ENCODE measurements at regions not wholly inside any gene's neighbourhood (a gene's known extent, or its start where the extent isn't known, plus 50 kb on each side); places are given as distances from the start of the nearest gene placed in this dataset.

GRCh38 chr15:81074773-81075172 is 59.3 kb upstream of the CFAP161 start:
- H3K36me3 Mint-ChIP-seq (ENCODE audit: insufficient read depth) = no peaks in the 10 kb centered on the region
- H3K27me3 Mint-ChIP-seq = peaks cover 19 to 36% of the 10 kb centered on the region in 2 donors
- H3K4me3 Mint-ChIP-seq = no peak overlapping the region
- ATAC-seq (replicated peaks) (no peak), DNase-seq (no peak)
- no peaks in the 10 kb centered on the region for H3K4me1 Mint-ChIP-seq (ENCODE audit: low read depth in 2 of 2)
- H3K27ac Mint-ChIP-seq = no peak overlapping the region
- no peaks in the 10 kb centered on the region for H3K9me3 Mint-ChIP-seq

- Mint-ChIP-seq H3K27ac (no peak overlapping the region), H3K36me3 (ENCODE audit: insufficient read depth) (no peaks in the 10 kb centered on the region)
Measured at GRCh38 chr15:81075272-81075671, 58.8 kb upstream of the CFAP161 start.

DNA sequence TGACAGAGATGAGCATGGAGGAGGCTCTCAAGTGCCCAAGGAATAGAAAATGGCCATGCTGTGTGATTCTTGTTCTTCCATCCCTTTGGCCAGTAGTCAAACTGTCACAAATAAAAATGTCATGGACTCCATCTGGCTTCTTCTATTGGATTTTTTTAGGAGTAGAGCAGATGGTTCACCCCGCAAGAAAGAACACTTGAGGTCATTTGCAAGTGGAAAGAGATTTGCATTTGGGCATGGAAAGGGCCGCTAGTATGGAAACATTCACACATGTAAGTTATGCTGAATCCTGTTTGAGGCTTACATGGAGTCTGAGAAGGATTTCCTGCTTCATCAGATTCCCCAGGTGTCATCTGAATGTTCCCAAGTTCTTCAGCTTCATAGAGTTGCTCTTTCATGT is 53.1 kb upstream of the CFAP161 start:
- peaks cover 7% of the 10 kb centered on the region in 2 donors for H3K27me3 Mint-ChIP-seq
- ATAC-seq (replicated peaks) = no peak
- no peaks in the 10 kb centered on the region for H3K9me3 Mint-ChIP-seq
- H3K36me3 Mint-ChIP-seq (ENCODE audit: insufficient read depth) = no peaks in the 10 kb centered on the region
- no peak overlapping the region for H3K27ac Mint-ChIP-seq
- no peak overlapping the region for H3K4me3 Mint-ChIP-seq
- H3K4me1 Mint-ChIP-seq (ENCODE audit: low read depth in 2 of 2) = no peaks in the 10 kb centered on the region
- no peak for DNase-seq

More at GRCh38 chr15:81075272-81075671, 58.8 kb upstream of the CFAP161 start:
- Mint-ChIP-seq H3K4me1 (ENCODE audit: low read depth in 2 of 2) (no peaks in the 10 kb centered on the region), H3K9me3 (no peaks in the 10 kb centered on the region), H3K27me3 (peaks cover 19 to 31% of the 10 kb centered on the region in 2 donors), H3K4me3 (no peak overlapping the region)
- DNase-seq = no peak
- ATAC-seq (replicated peaks) = no peak

DNA sequence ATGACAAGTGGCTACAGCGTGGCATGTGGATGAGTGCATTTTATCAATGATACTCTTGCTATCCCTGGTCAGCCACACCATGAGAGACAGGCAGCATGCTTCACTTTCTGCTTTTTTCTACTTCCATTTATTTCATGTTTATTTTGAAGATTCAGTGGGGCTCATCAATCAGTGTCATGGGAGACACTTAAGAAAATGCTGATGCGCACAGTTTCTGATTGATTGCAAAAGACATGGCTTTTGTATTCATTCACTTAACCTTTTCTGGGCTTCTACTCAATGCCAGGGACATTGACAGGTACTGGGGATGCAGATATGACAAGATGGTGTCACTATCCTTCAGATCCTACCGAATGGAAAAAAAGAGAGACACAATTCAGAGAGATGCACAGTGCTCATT is 50.9 kb upstream of the CFAP161 start:
- H3K4me3 Mint-ChIP-seq = no peak overlapping the region
- H3K4me1 Mint-ChIP-seq (ENCODE audit: low read depth in 2 of 2) = no peaks in the 10 kb centered on the region
- peaks cover 8 to 10% of the 10 kb centered on the region in 2 donors for H3K27me3 Mint-ChIP-seq
- DNase-seq (no peak), ATAC-seq (replicated peaks) (no peak)
- no peaks in the 10 kb centered on the region for H3K36me3 Mint-ChIP-seq (ENCODE audit: insufficient read depth)
- no peak overlapping the region for H3K27ac Mint-ChIP-seq
- H3K9me3 Mint-ChIP-seq = no peaks in the 10 kb centered on the region

Data from effector memory CD8-positive, alpha-beta T cell (primary cell).